ENCODE measurements at regions not wholly inside any gene's neighbourhood (a gene's known extent, or its start where the extent isn't known, plus 50 kb on each side); places are given as distances from the start of the nearest gene placed in this dataset.

- no peak for TF ChIP-seq CTCF (IDR thresholded peaks at IDR 0.05)
- TF ChIP-seq POLR2AphosphoS5 (IDR thresholded peaks at IDR 0.05): no peak
- no peak for TF ChIP-seq POLR2A (IDR thresholded peaks at IDR 0.05)
- H3K36me3 ChIP-seq: no peaks in the 10 kb centered on the region
- no peaks in the 10 kb centered on the region for H3K27me3 ChIP-seq
- no peak overlapping the region for H3K27ac ChIP-seq
- no peaks in the 10 kb centered on the region for H3K9me3 ChIP-seq
- intact Hi-C loops (cut with DNase I; ENCODE audit: low total_unique reads): no loop called here
- no peak for DNase-seq (ENCODE audit: low spot score in 2 of 2)
- no peak overlapping the region for H3K4me3 ChIP-seq
- H3K4me1 ChIP-seq: no peaks in the 10 kb centered on the region
Observed at GRCh38 chr11:11065396-11065795, 207.5 kb upstream of the ZBED5 start.

GRCh38 chr11:11057472-11057854 is 199.6 kb upstream of the ZBED5 start:
- H3K9me3 ChIP-seq: peaks cover 18 to 19% of the 10 kb centered on the region in 2 donors
- no peaks in the 10 kb centered on the region for H3K27me3 ChIP-seq
- H3K27ac ChIP-seq: no peak overlapping the region
- no peaks in the 10 kb centered on the region for H3K4me1 ChIP-seq
- intact Hi-C loops (cut with DNase I; ENCODE audit: low total_unique reads): no loop called here
- DNase-seq (ENCODE audit: low spot score in 2 of 2): no peak
- TF ChIP-seq CTCF (IDR thresholded peaks at IDR 0.05) (no peak), POLR2AphosphoS5 (IDR thresholded peaks at IDR 0.05) (no peak), POLR2A (IDR thresholded peaks at IDR 0.05) (no peak)
- H3K36me3 ChIP-seq: no peaks in the 10 kb centered on the region
- H3K4me3 ChIP-seq: no peak overlapping the region

GRCh38 chr11:11056749-11057471 is 199.1 kb upstream of the ZBED5 start:
- peaks cover 18 to 19% of the 10 kb centered on the region in 2 donors for H3K9me3 ChIP-seq
- no peak for TF ChIP-seq POLR2A (IDR thresholded peaks at IDR 0.05)
- no peak for TF ChIP-seq CTCF (IDR thresholded peaks at IDR 0.05)
- no peak for TF ChIP-seq POLR2AphosphoS5 (IDR thresholded peaks at IDR 0.05)
- intact Hi-C loops (cut with DNase I; ENCODE audit: low total_unique reads): no loop called here
- no peak for DNase-seq (ENCODE audit: low spot score in 2 of 2)
- no peak overlapping the region for H3K4me3 ChIP-seq
- H3K4me1 ChIP-seq: no peaks in the 10 kb centered on the region
- H3K36me3 ChIP-seq: no peaks in the 10 kb centered on the region
- no peaks in the 10 kb centered on the region for H3K27me3 ChIP-seq
- no peak overlapping the region for H3K27ac ChIP-seq

GRCh38 chr11:11056316-11056715 is 198.5 kb upstream of the ZBED5 start:
- DNase-seq (ENCODE audit: low spot score in 2 of 2): no peak
- no peak for TF ChIP-seq POLR2AphosphoS5 (IDR thresholded peaks at IDR 0.05)
- intact Hi-C loops (cut with DNase I; ENCODE audit: low total_unique reads): no loop called here
- H3K27ac ChIP-seq: no peak overlapping the region
- no peaks in the 10 kb centered on the region for H3K27me3 ChIP-seq
- H3K4me3 ChIP-seq: no peak overlapping the region
- no peaks in the 10 kb centered on the region for H3K4me1 ChIP-seq
- no peaks in the 10 kb centered on the region for H3K36me3 ChIP-seq
- peaks cover 18 to 19% of the 10 kb centered on the region in 2 donors for H3K9me3 ChIP-seq

- Histone ChIP-seq H3K27ac (no peak overlapping the region), H3K9me3 (no peaks in the 10 kb centered on the region), H3K27me3 (no peaks in the 10 kb centered on the region), H3K4me1 (no peaks in the 10 kb centered on the region), H3K4me3 (no peak overlapping the region), H3K36me3 (no peaks in the 10 kb centered on the region)
- TF ChIP-seq CTCF (IDR thresholded peaks at IDR 0.05): no peak
- no peak for TF ChIP-seq POLR2A (IDR thresholded peaks at IDR 0.05)
- TF ChIP-seq POLR2AphosphoS5 (IDR thresholded peaks at IDR 0.05): no peak
- intact Hi-C loops (cut with DNase I; ENCODE audit: low total_unique reads): no loop called here
- no peak for DNase-seq (ENCODE audit: low spot score in 2 of 2)
Observed at GRCh38 chr11:11047851-11048610, 190.2 kb upstream of the ZBED5 start.
